ENCODE measurements at regions not wholly inside any gene's neighbourhood (a gene's known extent, or its start where the extent isn't known, plus 50 kb on each side); places are given as distances from the start of the nearest gene placed in this dataset.

DNA sequence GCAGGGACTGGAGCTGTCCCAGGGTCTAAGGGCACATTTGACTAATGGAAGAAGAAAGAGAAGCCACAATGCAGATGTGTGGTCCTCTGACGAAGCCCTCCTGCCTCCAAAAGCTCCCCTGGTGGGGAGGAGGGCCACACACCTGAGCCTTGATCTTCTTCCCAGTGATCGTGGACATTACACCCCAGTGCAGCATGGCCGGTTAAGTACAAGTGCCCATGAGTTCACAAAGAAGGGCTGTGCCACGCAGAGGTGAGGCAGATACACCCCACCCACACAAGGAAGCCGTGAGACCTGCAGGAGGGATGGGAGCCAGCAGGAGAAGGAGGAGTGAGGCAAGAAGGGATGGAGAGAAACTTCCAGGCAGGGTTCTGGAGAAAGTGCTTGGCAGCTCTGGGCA is 199.0 kb upstream of the MVB12B start:
- TF ChIP-seq USF1 (CRISPR knock-in tag; IDR thresholded peaks at IDR 0.05) (no peak), ZBTB33 (CRISPR knock-in tag; IDR thresholded peaks at IDR 0.05) (no peak), CUX1 (CRISPR knock-in tag; IDR thresholded peaks at IDR 0.05) (no peak), RBM22 (IDR thresholded peaks at IDR 0.05; ENCODE audit: low read depth, low read length, poor library complexity, severe bottlenecking) (no peak)
- TF ChIP-seq, protein P1, sequence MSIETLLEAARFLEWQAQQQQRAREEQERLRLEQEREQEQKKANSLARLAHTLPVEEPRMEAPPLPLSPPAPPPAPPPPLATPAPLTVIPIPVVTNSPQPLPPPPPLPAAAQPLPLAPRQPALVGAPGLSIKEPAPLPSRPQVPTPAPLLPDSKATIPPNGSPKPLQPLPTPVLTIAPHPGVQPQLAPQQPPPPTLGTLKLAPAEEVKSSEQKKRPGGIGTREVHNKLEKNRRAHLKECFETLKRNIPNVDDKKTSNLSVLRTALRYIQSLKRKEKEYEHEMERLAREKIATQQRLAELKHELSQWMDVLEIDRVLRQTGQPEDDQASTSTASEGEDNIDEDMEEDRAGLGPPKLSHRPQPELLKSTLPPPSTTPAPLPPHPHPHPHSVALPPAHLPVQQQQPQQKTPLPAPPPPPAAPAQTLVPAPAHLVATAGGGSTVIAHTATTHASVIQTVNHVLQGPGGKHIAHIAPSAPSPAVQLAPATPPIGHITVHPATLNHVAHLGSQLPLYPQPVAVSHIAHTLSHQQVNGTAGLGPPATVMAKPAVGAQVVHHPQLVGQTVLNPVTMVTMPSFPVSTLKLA (conservative IDR thresholded peaks at IDR 0.05) = no peak

All from K562 (cell line).